Loucy (cell line): ENCODE measurements at regions not wholly inside any gene's neighbourhood (a gene's known extent, or its start where the extent isn't known, plus 50 kb on each side); places are given as distances from the start of the nearest gene placed in this dataset.

ENCODE experiments used
- H2AFZ ChIP-seq: fragments of 200-600 bp; sonication (generic); 2 replicates; pipeline ENCODE4 v1.6.0; 2016; ENCODE audit warnings: antibody characterized with exemption, mild to moderate bottlenecking, low read length, moderate library complexity
- H3F3A ChIP-seq: fragments of 200-600 bp; 2 replicates; pipeline ENCODE4 v1.6.0; 2016; ENCODE audit warnings: antibody characterized with exemption, low read depth, mild to moderate bottlenecking
- H3K27me3 ChIP-seq: fragments of 200-600 bp; sonication (generic); 2 replicates; pipeline ENCODE4 v1.6.1; 2014; ENCODE audit warnings: low read length, mild to moderate bottlenecking; ENCODE audit not compliant: insufficient read depth, poor library complexity, severe bottlenecking
- H3K36me3 ChIP-seq: fragments of 200-600 bp; sonication (generic); 2 replicates; pipeline ENCODE4 v1.6.1; 2016; ENCODE audit warnings: low read length; ENCODE audit not compliant: insufficient read depth
- H3K4me1 ChIP-seq: fragments of 200-600 bp; sonication (generic); 2 replicates; pipeline ENCODE4 v1.5.1; 2014; ENCODE audit warnings: low read length, mild to moderate bottlenecking; ENCODE audit not compliant: insufficient read depth, poor library complexity, severe bottlenecking
- H3K4me2 ChIP-seq: fragments of 200-600 bp; sonication (generic); 2 replicates; pipeline ENCODE4 v1.6.0; 2014; ENCODE audit warnings: antibody characterized with exemption, low read length, low read depth, mild to moderate bottlenecking; ENCODE audit not compliant: poor library complexity, severe bottlenecking
- H3K4me3 ChIP-seq: fragments of 200-600 bp; sonication (generic); 2 replicates; pipeline ENCODE4 v1.5.1; 2014; ENCODE audit warnings: low read length, mild to moderate bottlenecking, mixed read lengths; ENCODE audit not compliant: poor library complexity, severe bottlenecking
- H3K79me2 ChIP-seq: fragments of 200-600 bp; sonication (generic); 2 replicates; pipeline ENCODE4 v1.6.1; 2014; ENCODE audit warnings: low read length; ENCODE audit not compliant: insufficient read depth
- H3K9ac ChIP-seq: fragments of 200-600 bp; sonication (generic); 2 replicates; pipeline ENCODE4 v1.6.0; 2014; ENCODE audit warnings: mild to moderate bottlenecking, low read depth, low read length, moderate library complexity; ENCODE audit not compliant: poor library complexity, severe bottlenecking
- H3K9me2 ChIP-seq: fragments of 200-600 bp; sonication (generic); replicated peaks from 2 replicates; pipeline ENCODE4 v1.6.1; 2016; ENCODE audit warnings: low read depth, low read length, mixed read lengths
- H3K9me3 ChIP-seq: fragments of 200-600 bp; sonication (generic); 2 replicates; pipeline ENCODE4 v1.6.1; 2014; ENCODE audit warnings: mild to moderate bottlenecking, antibody characterized with exemption, low read length, low read depth; ENCODE audit not compliant: insufficient read depth
- H4K20me1 ChIP-seq: fragments of 200-600 bp; sonication (generic); 2 replicates; pipeline ENCODE4 v1.6.0; 2014; ENCODE audit warnings: antibody characterized with exemption, low read length, mild to moderate bottlenecking; ENCODE audit not compliant: insufficient read depth, poor library complexity, severe bottlenecking
- EZH2phosphoT487 ChIP-seq: fragments of 200-600 bp; IDR thresholded peaks from 2 replicates; pipeline ENCODE4 v1.6.1; 2018; ENCODE audit warnings: antibody characterized with exemption, mild to moderate bottlenecking, moderate library complexity, borderline replicate concordance
- TF ChIP-seq, protein P1 (sequence below): fragments of 200-600 bp; sonication (generic); conservative IDR thresholded peaks from 2 replicates; pipeline ENCODE4 v1.5.1; 2014; ENCODE audit warnings: mild to moderate bottlenecking, antibody characterized with exemption, low read length

DNA sequence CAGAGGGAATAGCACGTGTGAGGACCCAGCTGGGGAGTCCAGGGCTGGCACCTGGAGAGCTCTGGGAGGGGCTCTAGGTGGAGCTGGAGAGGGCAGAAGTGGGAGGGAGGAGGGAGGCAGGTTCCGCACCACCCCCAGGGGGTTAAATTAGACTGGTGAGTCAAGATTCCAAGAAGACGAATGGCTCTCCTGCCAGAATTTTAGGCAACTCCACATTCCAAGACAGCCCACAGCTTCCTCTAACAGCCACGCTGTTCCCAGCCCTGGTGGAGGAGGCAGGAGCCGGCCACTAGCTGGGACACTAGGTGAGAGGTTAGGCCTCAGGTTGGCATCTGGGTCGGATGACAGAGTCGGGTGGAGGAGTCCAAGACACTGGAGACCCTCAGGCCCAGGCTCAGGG lies 60.2 kb downstream of the TFAP2C start:
- H3K4me3 ChIP-seq = no peak overlapping the region
- H2AFZ ChIP-seq = no peak overlapping the region
- no peaks in the 10 kb centered on the region; the same call in 1 of the 2 replicates for H3K9me3 ChIP-seq
- H3K27me3 ChIP-seq = no peaks in the 10 kb centered on the region
- no peaks in the 10 kb centered on the region for H3K36me3 ChIP-seq
- no peaks in the 10 kb centered on the region for H4K20me1 ChIP-seq
- H3F3A ChIP-seq = no peaks in the 10 kb centered on the region
- H3K79me2 ChIP-seq = no peaks in the 10 kb centered on the region
- no peaks in the 10 kb centered on the region for H3K4me1 ChIP-seq
- H3K9me2 ChIP-seq = no peaks in the 10 kb centered on the region
- H3K9ac ChIP-seq = no peak overlapping the region
- TF ChIP-seq EZH2phosphoT487 = no peak
- TF ChIP-seq, protein P1, sequence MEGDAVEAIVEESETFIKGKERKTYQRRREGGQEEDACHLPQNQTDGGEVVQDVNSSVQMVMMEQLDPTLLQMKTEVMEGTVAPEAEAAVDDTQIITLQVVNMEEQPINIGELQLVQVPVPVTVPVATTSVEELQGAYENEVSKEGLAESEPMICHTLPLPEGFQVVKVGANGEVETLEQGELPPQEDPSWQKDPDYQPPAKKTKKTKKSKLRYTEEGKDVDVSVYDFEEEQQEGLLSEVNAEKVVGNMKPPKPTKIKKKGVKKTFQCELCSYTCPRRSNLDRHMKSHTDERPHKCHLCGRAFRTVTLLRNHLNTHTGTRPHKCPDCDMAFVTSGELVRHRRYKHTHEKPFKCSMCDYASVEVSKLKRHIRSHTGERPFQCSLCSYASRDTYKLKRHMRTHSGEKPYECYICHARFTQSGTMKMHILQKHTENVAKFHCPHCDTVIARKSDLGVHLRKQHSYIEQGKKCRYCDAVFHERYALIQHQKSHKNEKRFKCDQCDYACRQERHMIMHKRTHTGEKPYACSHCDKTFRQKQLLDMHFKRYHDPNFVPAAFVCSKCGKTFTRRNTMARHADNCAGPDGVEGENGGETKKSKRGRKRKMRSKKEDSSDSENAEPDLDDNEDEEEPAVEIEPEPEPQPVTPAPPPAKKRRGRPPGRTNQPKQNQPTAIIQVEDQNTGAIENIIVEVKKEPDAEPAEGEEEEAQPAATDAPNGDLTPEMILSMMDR = no peak
- no peak overlapping the region for H3K4me2 ChIP-seq

DNA sequence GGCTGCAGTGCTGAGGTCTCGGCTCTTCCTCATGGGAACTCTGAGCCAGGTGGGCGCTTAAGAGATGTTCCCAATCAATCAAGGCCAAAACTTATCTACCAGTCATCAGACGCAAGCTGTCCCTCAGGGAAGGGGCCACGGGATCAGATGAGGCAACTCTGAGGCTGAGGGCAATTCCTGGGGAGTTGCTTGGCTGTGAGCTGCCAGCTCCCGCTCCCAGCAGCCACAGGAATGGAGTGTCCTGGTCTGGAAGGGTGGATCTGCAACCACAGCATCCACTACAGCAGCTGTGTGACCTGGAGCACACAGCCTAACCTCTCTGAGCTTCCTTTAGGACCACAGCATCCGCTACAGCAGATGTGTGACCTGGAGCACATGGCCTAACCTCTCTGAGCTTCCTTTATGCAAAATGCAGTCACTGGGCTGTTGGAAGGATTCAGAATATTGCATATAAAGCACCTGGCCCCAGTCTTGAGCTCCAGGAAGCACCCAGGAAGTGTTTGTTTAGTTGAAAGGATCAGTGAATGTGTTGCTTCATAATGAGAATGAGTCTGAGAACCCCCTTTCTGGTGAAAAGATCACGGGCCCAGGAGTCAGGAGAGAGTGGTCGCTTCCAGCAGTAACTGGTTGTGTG lies 60.9 kb downstream of the TFAP2C start:
- H2AFZ ChIP-seq = no peak overlapping the region
- no peaks in the 10 kb centered on the region for H3K27me3 ChIP-seq
- H3K4me1 ChIP-seq = no peaks in the 10 kb centered on the region

GRCh38 chr20:56690531-56691175 lies 61.5 kb downstream of the TFAP2C start:
- H3K9me3 ChIP-seq = no peaks in the 10 kb centered on the region; the same call in 1 of the 2 replicates
- H3K4me2 ChIP-seq = no peak overlapping the region
- H2AFZ ChIP-seq = no peak overlapping the region
- no peaks in the 10 kb centered on the region for H3K79me2 ChIP-seq
- no peaks in the 10 kb centered on the region for H3K9me2 ChIP-seq
- no peak overlapping the region for H3K9ac ChIP-seq
- H3K27me3 ChIP-seq = no peaks in the 10 kb centered on the region
- H3K4me3 ChIP-seq = no peak overlapping the region
- H3K36me3 ChIP-seq = no peaks in the 10 kb centered on the region
- no peak for TF ChIP-seq EZH2phosphoT487
- TF ChIP-seq, protein P1 = no peak
- H3F3A ChIP-seq = no peaks in the 10 kb centered on the region
- no peaks in the 10 kb centered on the region for H3K4me1 ChIP-seq
- H4K20me1 ChIP-seq = no peaks in the 10 kb centered on the region

More for the DNA sequence above, 60.9 kb downstream of the TFAP2C start:
- Histone ChIP-seq H3K36me3 (no peaks in the 10 kb centered on the region), H3K4me3 (no peak overlapping the region), H3K9ac (no peak overlapping the region), H3K4me2 (no peak overlapping the region), H3K9me3 (no peaks in the 10 kb centered on the region; the same call in 1 of the 2 replicates), H4K20me1 (no peaks in the 10 kb centered on the region), H3F3A (no peaks in the 10 kb centered on the region), H3K79me2 (no peaks in the 10 kb centered on the region), H3K9me2 (no peaks in the 10 kb centered on the region)
- TF ChIP-seq, protein P1 = no peak
- TF ChIP-seq EZH2phosphoT487 = no peak
